WTC11 (cell line): ENCODE measurements at regions not wholly inside any gene's neighbourhood (a gene's known extent, or its start where the extent isn't known, plus 50 kb on each side); places are given as distances from the start of the nearest gene placed in this dataset.

Experiments
- ATAC-seq: fragments of 200-7000 bp; cut with Tn5 transposase; 2 replicates; pipeline ENCODE4 v1.10.0; 2021; ENCODE audit warnings: mild to moderate bottlenecking, moderate library complexity
- CTCF ChIA-PET: fragments of 300-600 bp; sonication (Branson Sonifier 250); formaldehyde crosslinking; loops from one replicate; lab custom pipeline; 2021; ENCODE audit warnings: antibody characterized with exemption; lab: Charles Lee
- POLR2A ChIA-PET: fragments of 350-600 bp; sonication (Branson Sonifier 250); formaldehyde crosslinking; loops from one replicate; lab custom pipeline; 2021; ENCODE audit warnings: antibody characterized with exemption; lab: Charles Lee
- DNase-seq: peaks from one replicate; pipeline ENCODE4 v3.0.0; 2021; ENCODE audit warnings: low spot score
- H3K27ac Mint-ChIP-seq: 2 replicates; pipeline ENCODE4 v1.8.0; 2021; ENCODE audit warnings: mixed read lengths
- H3K27me3 Mint-ChIP-seq: 2 replicates; pipeline ENCODE4 v1.8.0; 2021; ENCODE audit warnings: low read depth, mild to moderate bottlenecking, moderate library complexity, mixed read lengths
- H3K36me3 Mint-ChIP-seq: 2 replicates; pipeline ENCODE4 v1.8.0; 2021; ENCODE audit warnings: mixed read lengths
- H3K4me1 Mint-ChIP-seq: 2 replicates; pipeline ENCODE4 v1.8.0; 2022; ENCODE audit warnings: mixed read lengths
- H3K4me3 Mint-ChIP-seq: 2 replicates; pipeline ENCODE4 v1.8.0; 2021; ENCODE audit warnings: mild to moderate bottlenecking, moderate library complexity, mixed read lengths
- H3K9me3 Mint-ChIP-seq: 2 replicates; pipeline ENCODE4 v1.8.0; 2021; ENCODE audit warnings: mixed read lengths
- ATF6 ChIP-seq: sonication (generic); formaldehyde crosslinking; IDR thresholded peaks from 2 replicates; pipeline ENCODE4 v1.8.1; 2023; ENCODE audit warnings: mild to moderate bottlenecking, missing genetic modification reagents
- CREM ChIP-seq: sonication (generic); formaldehyde crosslinking; IDR thresholded peaks from 2 replicates; pipeline ENCODE4 v1.8.1; 2022; ENCODE audit warnings: mild to moderate bottlenecking, missing genetic modification reagents, moderate library complexity
- EMX1 ChIP-seq: fragments of 250-450 bp; sonication (Bioruptor Pico); IDR thresholded peaks from 2 replicates; pipeline ENCODE4 v1.8.0; 2021; ENCODE audit warnings: mild to moderate bottlenecking
- FOXP4 ChIP-seq: sonication (generic); formaldehyde crosslinking; IDR thresholded peaks from 2 replicates; pipeline ENCODE4 v1.8.0; 2022; ENCODE audit warnings: mild to moderate bottlenecking, missing genetic modification reagents
- HMGA2 ChIP-seq: fragments of 250-450 bp; sonication (Bioruptor Pico); IDR thresholded peaks from 2 replicates; pipeline ENCODE4 v1.4.0; 2021; ENCODE audit warnings: mild to moderate bottlenecking, moderate library complexity
- JUN ChIP-seq: sonication (generic); formaldehyde crosslinking; IDR thresholded peaks from 2 replicates; pipeline ENCODE4 v1.8.0; 2023; ENCODE audit warnings: mild to moderate bottlenecking, missing genetic modification reagents
- NFE2L1 ChIP-seq: sonication (generic); formaldehyde crosslinking; IDR thresholded peaks from 2 replicates; pipeline ENCODE4 v1.8.1; 2023; ENCODE audit warnings: missing genetic modification reagents
- NR2C2 ChIP-seq: sonication (generic); formaldehyde crosslinking; IDR thresholded peaks from 2 replicates; pipeline ENCODE4 v1.8.0; 2022; ENCODE audit warnings: mild to moderate bottlenecking, missing genetic modification reagents
- SMAD4 ChIP-seq: sonication (generic); formaldehyde crosslinking; IDR thresholded peaks from 2 replicates; pipeline ENCODE4 v1.8.0; 2022; ENCODE audit warnings: mild to moderate bottlenecking, missing genetic modification reagents
- ZBTB43 ChIP-seq: sonication (generic); formaldehyde crosslinking; IDR thresholded peaks from 2 replicates; pipeline ENCODE4 v1.8.1; 2023; ENCODE audit warnings: mild to moderate bottlenecking, missing genetic modification reagents
- ZNF317 ChIP-seq: sonication (generic); formaldehyde crosslinking; IDR thresholded peaks from 2 replicates; pipeline ENCODE4 v1.8.1; 2023; ENCODE audit warnings: low read depth, mild to moderate bottlenecking, moderate library complexity, missing genetic modification reagents, borderline replicate concordance
- ZNF416 ChIP-seq: fragments of 250-450 bp; sonication (Bioruptor Pico); IDR thresholded peaks from 2 replicates; pipeline ENCODE4 v1.9.0; 2021; ENCODE audit warnings: mild to moderate bottlenecking, inconsistent platforms
- ZSCAN18 ChIP-seq: fragments of 250-450 bp; sonication (Bioruptor Pico); IDR thresholded peaks from 2 replicates; pipeline ENCODE4 v2.1.2; 2022; ENCODE audit warnings: mild to moderate bottlenecking, moderate library complexity
- TF ChIP-seq, protein P1 (sequence below): sonication (generic); formaldehyde crosslinking; conservative IDR thresholded peaks from 2 replicates; pipeline ENCODE4 v1.8.1; 2023; ENCODE audit warnings: mild to moderate bottlenecking, low read depth, missing genetic modification reagents, moderate library complexity
- TF ChIP-seq, protein P2 (sequence below): sonication (generic); formaldehyde crosslinking; IDR thresholded peaks from 2 replicates; pipeline ENCODE4 v1.8.0; 2023; ENCODE audit warnings: missing genetic modification reagents
- TF ChIP-seq, protein P3 (sequence below): sonication (generic); formaldehyde crosslinking; IDR thresholded peaks from 2 replicates; pipeline ENCODE4 v1.8.1; 2022; ENCODE audit warnings: low read depth, mild to moderate bottlenecking, moderate library complexity, missing genetic modification reagents, borderline replicate concordance
- TF ChIP-seq, protein P4 (sequence below): fragments of 250-450 bp; sonication (Bioruptor Pico); IDR thresholded peaks from 2 replicates; pipeline ENCODE4 v1.8.0; 2021; ENCODE audit warnings: mild to moderate bottlenecking

DNA sequence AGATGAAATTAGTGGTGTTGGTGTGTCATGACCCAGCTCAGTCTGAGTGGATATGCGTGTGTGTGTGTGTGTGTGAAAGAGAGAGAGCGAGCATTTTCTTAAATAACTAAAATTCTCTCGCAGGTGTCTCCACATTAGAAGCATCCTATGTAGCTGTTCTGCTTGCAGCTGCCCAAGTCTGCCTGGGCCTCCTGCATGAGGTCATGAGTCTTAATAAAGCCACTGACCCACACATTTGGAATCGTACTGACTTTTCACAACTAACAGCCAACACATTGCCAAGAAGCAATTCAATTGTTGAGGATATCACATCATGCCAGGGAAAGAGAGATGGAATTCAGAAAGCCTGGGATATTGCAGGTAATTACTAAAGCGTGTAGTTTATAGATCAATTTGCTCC lies 238.2 kb upstream of the AJAP1 start (continued):
- TF ChIP-seq, protein P1, sequence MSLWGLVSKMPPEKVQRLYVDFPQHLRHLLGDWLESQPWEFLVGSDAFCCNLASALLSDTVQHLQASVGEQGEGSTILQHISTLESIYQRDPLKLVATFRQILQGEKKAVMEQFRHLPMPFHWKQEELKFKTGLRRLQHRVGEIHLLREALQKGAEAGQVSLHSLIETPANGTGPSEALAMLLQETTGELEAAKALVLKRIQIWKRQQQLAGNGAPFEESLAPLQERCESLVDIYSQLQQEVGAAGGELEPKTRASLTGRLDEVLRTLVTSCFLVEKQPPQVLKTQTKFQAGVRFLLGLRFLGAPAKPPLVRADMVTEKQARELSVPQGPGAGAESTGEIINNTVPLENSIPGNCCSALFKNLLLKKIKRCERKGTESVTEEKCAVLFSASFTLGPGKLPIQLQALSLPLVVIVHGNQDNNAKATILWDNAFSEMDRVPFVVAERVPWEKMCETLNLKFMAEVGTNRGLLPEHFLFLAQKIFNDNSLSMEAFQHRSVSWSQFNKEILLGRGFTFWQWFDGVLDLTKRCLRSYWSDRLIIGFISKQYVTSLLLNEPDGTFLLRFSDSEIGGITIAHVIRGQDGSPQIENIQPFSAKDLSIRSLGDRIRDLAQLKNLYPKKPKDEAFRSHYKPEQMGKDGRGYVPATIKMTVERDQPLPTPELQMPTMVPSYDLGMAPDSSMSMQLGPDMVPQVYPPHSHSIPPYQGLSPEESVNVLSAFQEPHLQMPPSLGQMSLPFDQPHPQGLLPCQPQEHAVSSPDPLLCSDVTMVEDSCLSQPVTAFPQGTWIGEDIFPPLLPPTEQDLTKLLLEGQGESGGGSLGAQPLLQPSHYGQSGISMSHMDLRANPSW (CRISPR knock-in tag): no peak
- TF ChIP-seq, protein P2, sequence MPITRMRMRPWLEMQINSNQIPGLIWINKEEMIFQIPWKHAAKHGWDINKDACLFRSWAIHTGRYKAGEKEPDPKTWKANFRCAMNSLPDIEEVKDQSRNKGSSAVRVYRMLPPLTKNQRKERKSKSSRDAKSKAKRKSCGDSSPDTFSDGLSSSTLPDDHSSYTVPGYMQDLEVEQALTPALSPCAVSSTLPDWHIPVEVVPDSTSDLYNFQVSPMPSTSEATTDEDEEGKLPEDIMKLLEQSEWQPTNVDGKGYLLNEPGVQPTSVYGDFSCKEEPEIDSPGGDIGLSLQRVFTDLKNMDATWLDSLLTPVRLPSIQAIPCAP (CRISPR knock-in tag): no peak
- TF ChIP-seq, protein P3, sequence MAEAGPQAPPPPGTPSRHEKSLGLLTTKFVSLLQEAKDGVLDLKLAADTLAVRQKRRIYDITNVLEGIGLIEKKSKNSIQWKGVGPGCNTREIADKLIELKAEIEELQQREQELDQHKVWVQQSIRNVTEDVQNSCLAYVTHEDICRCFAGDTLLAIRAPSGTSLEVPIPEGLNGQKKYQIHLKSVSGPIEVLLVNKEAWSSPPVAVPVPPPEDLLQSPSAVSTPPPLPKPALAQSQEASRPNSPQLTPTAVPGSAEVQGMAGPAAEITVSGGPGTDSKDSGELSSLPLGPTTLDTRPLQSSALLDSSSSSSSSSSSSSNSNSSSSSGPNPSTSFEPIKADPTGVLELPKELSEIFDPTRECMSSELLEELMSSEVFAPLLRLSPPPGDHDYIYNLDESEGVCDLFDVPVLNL (CRISPR knock-in tag): no peak

DNA sequence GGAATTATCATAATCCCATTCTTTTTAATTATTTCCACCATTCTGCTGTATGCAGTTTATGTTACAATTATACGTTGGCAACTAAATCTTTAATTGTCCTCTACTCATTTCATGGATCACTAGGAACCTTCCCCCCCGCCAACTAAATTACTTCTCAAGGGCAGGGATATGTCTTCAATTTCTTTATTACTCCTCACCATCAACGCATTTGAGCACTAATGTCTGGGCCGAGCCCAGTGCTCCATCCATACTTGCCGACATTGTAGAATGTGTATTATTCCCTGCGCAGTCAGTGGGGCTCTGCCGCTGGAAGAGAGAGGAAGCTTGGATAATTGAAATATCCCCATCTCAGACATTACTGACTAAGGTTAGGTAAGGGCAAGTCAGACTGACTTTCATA lies 236.4 kb upstream of the AJAP1 start:
- no peak for DNase-seq
- no peak for ATAC-seq
- Mint-ChIP-seq H3K27me3 (peaks cover 12% of the 10 kb centered on the region), H3K4me1 (no peaks in the 10 kb centered on the region), H3K27ac (no peak overlapping the region), H3K4me3 (no peak overlapping the region), H3K36me3 (peaks cover 76% of the 10 kb centered on the region), H3K9me3 (peaks cover 87% of the 10 kb centered on the region)
- ChIA-PET CTCF (no interaction called here), POLR2A (no interaction called here)
- TF ChIP-seq ZNF416 (CRISPR knock-in tag): no peak
- TF ChIP-seq JUN: no peak
- TF ChIP-seq CREM (CRISPR knock-in tag): no peak
- TF ChIP-seq, protein P4, sequence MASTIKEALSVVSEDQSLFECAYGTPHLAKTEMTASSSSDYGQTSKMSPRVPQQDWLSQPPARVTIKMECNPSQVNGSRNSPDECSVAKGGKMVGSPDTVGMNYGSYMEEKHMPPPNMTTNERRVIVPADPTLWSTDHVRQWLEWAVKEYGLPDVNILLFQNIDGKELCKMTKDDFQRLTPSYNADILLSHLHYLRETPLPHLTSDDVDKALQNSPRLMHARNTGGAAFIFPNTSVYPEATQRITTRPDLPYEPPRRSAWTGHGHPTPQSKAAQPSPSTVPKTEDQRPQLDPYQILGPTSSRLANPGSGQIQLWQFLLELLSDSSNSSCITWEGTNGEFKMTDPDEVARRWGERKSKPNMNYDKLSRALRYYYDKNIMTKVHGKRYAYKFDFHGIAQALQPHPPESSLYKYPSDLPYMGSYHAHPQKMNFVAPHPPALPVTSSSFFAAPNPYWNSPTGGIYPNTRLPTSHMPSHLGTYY (CRISPR knock-in tag): no peak
- TF ChIP-seq HMGA2: no peak
- TF ChIP-seq SMAD4 (CRISPR knock-in tag): no peak
- TF ChIP-seq ZSCAN18: no peak
- no peak for TF ChIP-seq NFE2L1 (CRISPR knock-in tag)
- TF ChIP-seq ATF6: no peak
- no peak for TF ChIP-seq FOXP4
- TF ChIP-seq EMX1 (CRISPR knock-in tag): no peak
- no peak for TF ChIP-seq ZBTB43 (CRISPR knock-in tag)
- TF ChIP-seq NR2C2 (CRISPR knock-in tag): no peak
- TF ChIP-seq ZNF317: no peak
